ENCODE measurements at regions not wholly inside any gene's neighbourhood (a gene's known extent, or its start where the extent isn't known, plus 50 kb on each side); places are given as distances from the start of the nearest gene placed in this dataset.

GRCh38 chr10:21034241-21034640 is 137.1 kb upstream of the NEBL start:
- TF ChIP-seq CTCF (IDR thresholded peaks at IDR 0.05; ENCODE audit: poor library complexity, severe bottlenecking) (no peak), MXI1 (conservative IDR thresholded peaks at IDR 0.05; ENCODE audit: poor library complexity, severe bottlenecking) (no peak), EP300 (conservative IDR thresholded peaks at IDR 0.05; ENCODE audit: poor library complexity, severe bottlenecking) (no peak), POLR2AphosphoS5 (IDR thresholded peaks at IDR 0.05) (no peak), RAD21 (conservative IDR thresholded peaks at IDR 0.05) (no peak), EZH2 (IDR thresholded peaks at IDR 0.05; ENCODE audit: borderline replicate concordance, insufficient read depth, low read length, poor library complexity, severe bottlenecking) (no peak), REST (IDR thresholded peaks at IDR 0.05; ENCODE audit: borderline replicate concordance) (no peak), TAF1 (IDR thresholded peaks at IDR 0.05; ENCODE audit: low read depth) (no peak), SMC3 (conservative IDR thresholded peaks at IDR 0.05; ENCODE audit: poor library complexity) (no peak)
